H9 (cell line): ENCODE measurements at regions not wholly inside any gene's neighbourhood (a gene's known extent, or its start where the extent isn't known, plus 50 kb on each side); places are given as distances from the start of the nearest gene placed in this dataset.

ENCODE experiments used
- DNase-seq: peaks from one replicate; pipeline ENCODE4 v3.0.0-alpha.2; 2017
- H2AFZ ChIP-seq: one replicate; pipeline ENCODE4 v1.6.1; 2013; ENCODE audit warnings: mild to moderate bottlenecking, low read length, control low read depth, moderate library complexity
- H2AK5ac ChIP-seq: 2 replicates; pipeline ENCODE4 v1.6.1; 2013; ENCODE audit warnings: low read length, control low read depth, mixed read lengths; ENCODE audit not compliant: insufficient read length
- H2BK120ac ChIP-seq: one replicate; pipeline ENCODE4 v1.6.1; 2013; ENCODE audit warnings: low read depth, mild to moderate bottlenecking, low read length, control low read depth, inconsistent platforms; ENCODE audit not compliant: poor library complexity, severe bottlenecking
- H2BK12ac ChIP-seq: 2 replicates; pipeline ENCODE4 v1.6.1; 2013; ENCODE audit warnings: low read length, control low read depth, mixed read lengths, low read depth; ENCODE audit not compliant: insufficient read length
- H2BK15ac ChIP-seq: 2 replicates; pipeline ENCODE4 v1.6.1; 2013; ENCODE audit warnings: low read depth, low read length, control low read depth
- H2BK20ac ChIP-seq: one replicate; pipeline ENCODE4 v1.6.1; 2013; ENCODE audit warnings: low read depth, mild to moderate bottlenecking, low read length, control low read depth, inconsistent platforms; ENCODE audit not compliant: poor library complexity, severe bottlenecking
- H2BK5ac ChIP-seq: 2 replicates; pipeline ENCODE4 v1.6.1; 2013; ENCODE audit warnings: low read length, control low read depth, mixed read lengths; ENCODE audit not compliant: insufficient read length
- H3K14ac ChIP-seq: 2 replicates; pipeline ENCODE4 v1.6.1; 2013; ENCODE audit warnings: low read length, control low read depth; ENCODE audit not compliant: insufficient read depth
- H3K18ac ChIP-seq: 2 replicates; pipeline ENCODE4 v1.6.1; 2013; ENCODE audit warnings: low read depth, mild to moderate bottlenecking, mixed read lengths, low read length, control low read depth; ENCODE audit not compliant: insufficient read length
- H3K23ac ChIP-seq: 2 replicates; pipeline ENCODE4 v1.6.1; 2013; ENCODE audit warnings: low read length, control low read depth, mixed read lengths, low read depth; ENCODE audit not compliant: insufficient read length
- H3K23me2 ChIP-seq: 2 replicates; pipeline ENCODE4 v1.6.1; 2013; ENCODE audit warnings: low read depth, mild to moderate bottlenecking, mixed read lengths, low read length, control low read depth; ENCODE audit not compliant: insufficient read length, poor library complexity, severe bottlenecking
- H3K27ac ChIP-seq: 2 replicates; pipeline ENCODE4 v1.5.1; 2013; ENCODE audit warnings: low read length, control low read depth, mixed read lengths, low read depth; ENCODE audit not compliant: insufficient read length
- H3K27me3 ChIP-seq: 2 replicates; pipeline ENCODE4 v1.6.1; 2013; ENCODE audit warnings: low read length, control low read depth, inconsistent platforms; ENCODE audit not compliant: insufficient read depth
- H3K4ac ChIP-seq: 2 replicates; pipeline ENCODE4 v1.6.1; 2013; ENCODE audit warnings: low read depth, mild to moderate bottlenecking, control low read depth, inconsistent platforms, low read length, moderate library complexity
- H3K4me1 ChIP-seq: 2 replicates; pipeline ENCODE4 v1.6.1; 2013; ENCODE audit warnings: low read length, control low read depth, inconsistent platforms; ENCODE audit not compliant: insufficient read depth
- H3K4me2 ChIP-seq: 2 replicates; pipeline ENCODE4 v1.6.1; 2013; ENCODE audit warnings: low read length, control low read depth, mixed read lengths; ENCODE audit not compliant: insufficient read length, insufficient read depth
- H3K56ac ChIP-seq: 2 replicates; pipeline ENCODE4 v1.6.1; 2013; ENCODE audit warnings: low read depth, mild to moderate bottlenecking, mixed read lengths, low read length, control low read depth; ENCODE audit not compliant: insufficient read length
- H3K79me1 ChIP-seq: 2 replicates; pipeline ENCODE4 v1.6.1; 2013; ENCODE audit warnings: low read depth, mild to moderate bottlenecking, moderate library complexity, low read length, control low read depth, inconsistent platforms; ENCODE audit not compliant: insufficient read depth, poor library complexity, severe bottlenecking
- H3K79me2 ChIP-seq: 2 replicates; pipeline ENCODE4 v1.6.1; 2013; ENCODE audit warnings: low read length, control low read depth, inconsistent platforms; ENCODE audit not compliant: insufficient read depth
- H3K9ac ChIP-seq: 2 replicates; pipeline ENCODE4 v1.6.1; 2013; ENCODE audit warnings: low read length, control low read depth, mixed read lengths; ENCODE audit not compliant: insufficient read length; ENCODE audit errors: extremely low read depth
- H3K9me3 ChIP-seq: one replicate; pipeline ENCODE4 v1.6.1; 2013; ENCODE audit warnings: low read depth, low read length, inconsistent platforms; ENCODE audit not compliant: control insufficient read depth
- H3T11ph ChIP-seq: one replicate; pipeline ENCODE4 v1.6.1; 2013; ENCODE audit warnings: mild to moderate bottlenecking, low read length, control low read depth, inconsistent platforms
- H4K20me1 ChIP-seq: one replicate; pipeline ENCODE4 v1.6.1; 2013; ENCODE audit not compliant: control insufficient read depth, insufficient read length, insufficient read depth
- H4K5ac ChIP-seq: 2 replicates; pipeline ENCODE4 v1.6.1; 2013; ENCODE audit warnings: low read depth, mild to moderate bottlenecking, mixed read lengths, low read length, control low read depth; ENCODE audit not compliant: insufficient read length
- H4K8ac ChIP-seq: replicated peaks from 2 replicates; pipeline ENCODE4 v1.6.1; 2013; ENCODE audit warnings: low read length, control low read depth, mixed read lengths, low read depth; ENCODE audit not compliant: insufficient read length
- H4K91ac ChIP-seq: 2 replicates; pipeline ENCODE4 v1.6.1; 2013; ENCODE audit warnings: low read depth, mild to moderate bottlenecking, moderate library complexity, mixed read lengths, low read length, control low read depth; ENCODE audit not compliant: insufficient read length
- H3K27ac Mint-ChIP-seq, 3 experiments: 2 replicates in 2 of 3; 3 replicates in 1 of 3; pipeline ENCODE4 v1.8.0; 2020 to 2021; ENCODE audit warnings: mixed read lengths in 3 of 3, mild to moderate bottlenecking in 1 of 3, moderate library complexity in 1 of 3
- H3K27me3 Mint-ChIP-seq: 2 replicates; pipeline ENCODE4 v1.8.0; 2021; ENCODE audit warnings: low read depth, mild to moderate bottlenecking, moderate library complexity, mixed read lengths
- H3K36me3 Mint-ChIP-seq, 3 experiments: 2 replicates in 2 of 3; 3 replicates in 1 of 3; pipeline ENCODE4 v1.8.0; 2020 to 2021; ENCODE audit warnings: low read depth in 3 of 3, mixed read lengths in 3 of 3; ENCODE audit not compliant: insufficient read depth in 1 of 3
- H3K4me1 Mint-ChIP-seq, 2 experiments: 2 replicates each; pipeline ENCODE4 v1.8.0; 2020; ENCODE audit warnings: mixed read lengths in 2 of 2
- H3K4me3 Mint-ChIP-seq, 2 experiments: 2 replicates in 1 of 2; 3 replicates in 1 of 2; pipeline ENCODE4 v1.8.0; 2020 to 2021; ENCODE audit warnings: mild to moderate bottlenecking in 2 of 2, mixed read lengths in 2 of 2, moderate library complexity in 1 of 2
- H3K9me3 Mint-ChIP-seq, 2 experiments: 2 replicates in 1 of 2; 3 replicates in 1 of 2; pipeline ENCODE4 v1.8.0; 2020; ENCODE audit warnings: mild to moderate bottlenecking in 2 of 2, mixed read lengths in 2 of 2, moderate library complexity in 1 of 2
- WGBS: extraction: QIAGEN DNeasy Blood & Tissue Kit; methylation state at CpG from one replicate; pipeline ENCODE4 v1.1.7; 2013; ENCODE audit warnings: missing lambda C conversion rate, low lambda C conversion rate, mixed read lengths; ENCODE audit not compliant: insufficient read length; ENCODE audit errors: extremely low coverage; 5-methylcytosine and 5-hydroxymethylcytosine counted together
- TF ChIP-seq, protein P1 (sequence below): fragments of 200-600 bp; sonication (generic); conservative IDR thresholded peaks from 3 replicates; pipeline ENCODE4 v1.8.0; 2021; ENCODE audit warnings: antibody characterized with exemption, mild to moderate bottlenecking

DNA sequence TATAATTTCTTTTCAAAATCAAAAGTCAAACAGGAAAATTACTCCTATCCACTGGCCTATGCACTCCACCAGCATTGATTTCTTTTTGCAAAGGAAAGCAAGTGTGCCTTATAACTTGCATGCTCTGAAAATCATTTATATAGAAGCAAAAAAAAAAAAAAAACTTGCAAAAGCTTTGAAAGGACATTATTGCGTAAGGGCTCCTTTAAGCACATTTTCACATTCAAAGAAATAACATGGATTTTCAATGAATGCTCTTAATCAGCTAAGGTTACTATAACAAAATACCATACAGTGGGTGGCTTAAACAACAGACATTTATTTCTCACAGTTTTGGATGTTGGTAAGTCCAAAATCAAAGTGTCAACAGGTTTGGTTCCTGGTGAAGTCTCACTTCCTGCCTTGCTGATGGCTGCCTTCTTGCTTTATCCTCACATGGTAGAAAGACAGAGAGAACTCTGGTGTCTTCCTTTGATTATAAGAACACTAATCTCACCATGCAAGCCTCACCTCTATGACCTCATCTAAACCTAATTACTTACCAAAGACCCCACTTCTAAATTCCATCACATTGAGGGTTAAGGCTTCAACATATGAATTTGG lies 755.2 kb upstream of the CDH10 start:
- no peak overlapping the region for H3K9ac ChIP-seq

More for the DNA sequence above, 755.2 kb upstream of the CDH10 start:
- no peak overlapping the region for H2AFZ ChIP-seq
- Mint-ChIP-seq H3K9me3 (peaks cover 21% of the 10 kb centered on the region in 2 experiments), H3K27ac (no peak overlapping the region), H3K27me3 (no peaks in the 10 kb centered on the region), H3K4me3 (no peak overlapping the region), H3K36me3 (peaks cover 36 to 57% (median 50%) of the 10 kb centered on the region in 3 experiments), H3K4me1 (no peaks in the 10 kb centered on the region)
- no CpG with 5 or more reads among the region's 1 CpG for WGBS
- H3K4me1 ChIP-seq = no peaks in the 10 kb centered on the region
- H2BK5ac ChIP-seq = no peak overlapping the region
- no peak overlapping the region for H3K4me2 ChIP-seq
- no peak overlapping the region for H3K56ac ChIP-seq
- no peak overlapping the region for H2BK20ac ChIP-seq
- H3K14ac ChIP-seq = no peak overlapping the region
- no peak overlapping the region for H4K91ac ChIP-seq
- no peak overlapping the region for H2BK15ac ChIP-seq
- no peak for DNase-seq
- H2AK5ac ChIP-seq = no peak overlapping the region
- H3K79me1 ChIP-seq = no peaks in the 10 kb centered on the region
- no peaks in the 10 kb centered on the region for H3K79me2 ChIP-seq
- no peak overlapping the region for H3K4ac ChIP-seq
- no peak overlapping the region for H3T11ph ChIP-seq
- no peak overlapping the region for H3K27ac ChIP-seq
- H3K23me2 ChIP-seq = no peaks in the 10 kb centered on the region
- H3K23ac ChIP-seq = no peak overlapping the region
- H3K27me3 ChIP-seq = no peaks in the 10 kb centered on the region
- H4K8ac ChIP-seq = no peak overlapping the region
- H4K20me1 ChIP-seq = no peaks in the 10 kb centered on the region
- H4K5ac ChIP-seq = no peak overlapping the region
- TF ChIP-seq, protein P1, sequence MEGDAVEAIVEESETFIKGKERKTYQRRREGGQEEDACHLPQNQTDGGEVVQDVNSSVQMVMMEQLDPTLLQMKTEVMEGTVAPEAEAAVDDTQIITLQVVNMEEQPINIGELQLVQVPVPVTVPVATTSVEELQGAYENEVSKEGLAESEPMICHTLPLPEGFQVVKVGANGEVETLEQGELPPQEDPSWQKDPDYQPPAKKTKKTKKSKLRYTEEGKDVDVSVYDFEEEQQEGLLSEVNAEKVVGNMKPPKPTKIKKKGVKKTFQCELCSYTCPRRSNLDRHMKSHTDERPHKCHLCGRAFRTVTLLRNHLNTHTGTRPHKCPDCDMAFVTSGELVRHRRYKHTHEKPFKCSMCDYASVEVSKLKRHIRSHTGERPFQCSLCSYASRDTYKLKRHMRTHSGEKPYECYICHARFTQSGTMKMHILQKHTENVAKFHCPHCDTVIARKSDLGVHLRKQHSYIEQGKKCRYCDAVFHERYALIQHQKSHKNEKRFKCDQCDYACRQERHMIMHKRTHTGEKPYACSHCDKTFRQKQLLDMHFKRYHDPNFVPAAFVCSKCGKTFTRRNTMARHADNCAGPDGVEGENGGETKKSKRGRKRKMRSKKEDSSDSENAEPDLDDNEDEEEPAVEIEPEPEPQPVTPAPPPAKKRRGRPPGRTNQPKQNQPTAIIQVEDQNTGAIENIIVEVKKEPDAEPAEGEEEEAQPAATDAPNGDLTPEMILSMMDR = no peak
- no peak overlapping the region for H3K18ac ChIP-seq
- no peak overlapping the region for H2BK12ac ChIP-seq
- peaks cover 7% of the 10 kb centered on the region for H3K9me3 ChIP-seq
- no peak overlapping the region for H2BK120ac ChIP-seq
